Endothelial cell of umbilical vein (primary cell): ENCODE measurements at regions not wholly inside any gene's neighbourhood (a gene's known extent, or its start where the extent isn't known, plus 50 kb on each side); places are given as distances from the start of the nearest gene placed in this dataset.

Experiments used
- BruUV-seq: library from RNA; stranded (reverse); fragments of 400-500 nt; replicated peaks from 2 replicates; lab custom pipeline; 2021; lab: Mats Ljungman, UMichigan
- CTCF ChIA-PET: fragments of 300-600, 350-600 bp; sonication (Branson Sonifier 250); formaldehyde crosslinking; loops from one replicate; lab custom pipeline; 2021; ENCODE audit warnings: antibody characterized with exemption, inconsistent platforms; lab: Charles Lee
- POLR2A ChIA-PET: fragments of 300-600, 350-600 bp; sonication (Branson Sonifier 250); formaldehyde crosslinking; loops from one replicate; lab custom pipeline; 2021; ENCODE audit warnings: antibody characterized with exemption, inconsistent platforms; lab: Charles Lee
- DNase-seq: peaks from one replicate; pipeline ENCODE4 v3.0.0-alpha.2; 2011; ENCODE audit warnings: low read depth, low spot score
- FAIRE-seq: peaks from 2 replicates; lab custom pipeline; 2011; peaks lifted over from hg19 to GRCh38; lab: Jason Lieb, UNC
- H2AFZ ChIP-seq: 2 replicates; pipeline ENCODE4 v1.6.0; 2012; ENCODE audit warnings: low read depth, low read length, control low read depth, inconsistent platforms
- H3K27ac ChIP-seq: 2 replicates; pipeline ENCODE4 v1.5.1; 2011; ENCODE audit warnings: low read depth, mild to moderate bottlenecking, control low read depth, low read length, moderate library complexity; ENCODE audit not compliant: insufficient read depth
- H3K27me3 ChIP-seq, 2 experiments: 2 replicates each; pipeline versions ENCODE4 v1.6.0 to v1.6.1; 2011; ENCODE audit warnings: low read length in 2 of 2, mixed read lengths in 1 of 2; ENCODE audit not compliant: control insufficient read depth in 2 of 2, insufficient read depth in 2 of 2
- H3K36me3 ChIP-seq, 2 experiments: 2 replicates in 1 of 2; 3 replicates in 1 of 2; pipeline ENCODE4 v1.5.1; 2011; ENCODE audit warnings: low read length in 2 of 2, mild to moderate bottlenecking in 1 of 2, moderate library complexity in 1 of 2; ENCODE audit not compliant: control insufficient read depth in 2 of 2, insufficient read depth in 2 of 2; ENCODE audit errors: extremely low read depth in 1 of 2
- H3K4me1 ChIP-seq: 3 replicates; pipeline ENCODE4 v1.5.1; 2011; ENCODE audit warnings: mild to moderate bottlenecking, low read length; ENCODE audit not compliant: control insufficient read depth, insufficient read depth; ENCODE audit errors: extremely low read depth
- H3K4me2 ChIP-seq: 2 replicates; pipeline ENCODE4 v1.6.1; 2011; ENCODE audit warnings: low read length, control low read depth, mixed read lengths; ENCODE audit not compliant: insufficient read depth
- H3K4me3 ChIP-seq, 3 experiments: fragments of 200-600 bp in 1 of 3; sonication (generic), shearing (Covaris generic) in 1 of 3; replicated peaks in 1 of 3; 2 replicates each; pipeline ENCODE4 v1.5.1; 2011 to 2016; ENCODE audit warnings: control low read depth in 3 of 3, low read length in 3 of 3, mild to moderate bottlenecking in 2 of 3, inconsistent platforms in 1 of 3, low read depth in 1 of 3, moderate library complexity in 1 of 3; ENCODE audit not compliant: insufficient read depth in 1 of 3
- H3K79me2 ChIP-seq: 2 replicates; pipeline ENCODE4 v1.6.0; 2012; ENCODE audit warnings: low read length, inconsistent platforms; ENCODE audit not compliant: control insufficient read depth, insufficient read depth
- H3K9ac ChIP-seq: replicated peaks from 2 replicates; pipeline ENCODE3; 2011; ENCODE audit warnings: low read length, control low read depth; ENCODE audit not compliant: insufficient read depth; ENCODE audit errors: extremely low read depth
- H3K9me1 ChIP-seq: replicated peaks from 3 replicates; pipeline ENCODE4 v1.6.0; 2011; ENCODE audit warnings: mild to moderate bottlenecking, low read length; ENCODE audit not compliant: control insufficient read depth, insufficient read depth; ENCODE audit errors: extremely low read depth
- H3K9me3 ChIP-seq: replicated peaks from 2 replicates; pipeline ENCODE4 v1.5.1; 2012; ENCODE audit warnings: low read length, inconsistent platforms; ENCODE audit not compliant: control insufficient read depth, insufficient read depth
- H4K20me1 ChIP-seq: replicated peaks from 2 replicates; pipeline ENCODE3; 2011; ENCODE audit warnings: mild to moderate bottlenecking, low read length; ENCODE audit not compliant: control insufficient read depth, insufficient read depth; ENCODE audit errors: extremely low read depth
- CTCF ChIP-seq, 2 donors: IDR thresholded peaks; 1 replicate in 1 of 2; 2 replicates in 1 of 2; pipeline ENCODE4 v1.5.1; 2011; ENCODE audit warnings: low read length in 2 of 2, mild to moderate bottlenecking in 2 of 2, moderate library complexity in 2 of 2, control low read depth in 1 of 2, inconsistent platforms in 1 of 2, low read depth in 1 of 2; ENCODE audit not compliant: insufficient read depth in 1 of 2; ENCODE audit errors: extremely low read depth in 1 of 2
- EZH2 ChIP-seq: IDR thresholded peaks from 2 replicates; pipeline ENCODE4 v1.6.1; 2012; ENCODE audit warnings: borderline replicate concordance, low read depth, mild to moderate bottlenecking, moderate library complexity, low read length, inconsistent platforms; ENCODE audit not compliant: severe bottlenecking
- FOS ChIP-seq: IDR thresholded peaks from 2 replicates; pipeline ENCODE4 v1.6.1; 2011; ENCODE audit warnings: mild to moderate bottlenecking, low read length, moderate library complexity, borderline replicate concordance; ENCODE audit not compliant: insufficient read depth
- GATA2 ChIP-seq: IDR thresholded peaks from 2 replicates; pipeline ENCODE4 v1.7.0; 2011; ENCODE audit warnings: low read depth, mild to moderate bottlenecking, moderate library complexity, mixed read lengths, low read length; ENCODE audit not compliant: insufficient read length, insufficient read depth
- JUN ChIP-seq: IDR thresholded peaks from 2 replicates; pipeline ENCODE4 v1.6.1; 2011; ENCODE audit warnings: borderline replicate concordance, low read depth; ENCODE audit not compliant: insufficient read length, insufficient read depth
- MAX ChIP-seq: IDR thresholded peaks from 2 replicates; pipeline ENCODE4 v1.6.1; 2011; ENCODE audit not compliant: insufficient read depth, insufficient read length
- MYC ChIP-seq: IDR thresholded peaks from one replicate; pipeline ENCODE4 v1.6.1; 2011; ENCODE audit warnings: mild to moderate bottlenecking, low read depth, low read length
- POLR2A ChIP-seq: IDR thresholded peaks from 2 replicates; pipeline ENCODE4 v1.6.1; 2012; ENCODE audit warnings: low read depth, mild to moderate bottlenecking, control low read depth, low read length
- POLR2AphosphoS5 ChIP-seq: IDR thresholded peaks from 2 replicates; pipeline ENCODE4 v1.6.1; 2012; ENCODE audit warnings: low read depth, mild to moderate bottlenecking, control low read depth, low read length, moderate library complexity; ENCODE audit not compliant: insufficient read depth
- dilution Hi-C: fragments of 300-500 bp; cut with MboI; formaldehyde crosslinking; loops from one replicate; pipeline ENCODE4 v1.15.0; 2019; ENCODE audit warnings: low sequenced_read_pairs; ENCODE audit not compliant: extremely low pct_ligation_motif_present
- intact Hi-C: fragments of 100-400 bp; cut with micrococcal nuclease; formaldehyde crosslinking; loops from one replicate; pipeline ENCODE4 v1.10.0; 2022

GRCh38 chr5:23740029-23740428 is 232.6 kb downstream of the PRDM9 start:
- TF ChIP-seq GATA2 (no peak), POLR2A (no peak), POLR2AphosphoS5 (no peak), JUN (no peak), FOS (no peak), CTCF (IDR thresholded peaks at IDR 0.05; ENCODE audit: extremely low read depth in 1 of 2, insufficient read depth in 1 of 2, low read depth in 1 of 2, low read length in 2 of 2) (no peak), MYC (no peak), MAX (no peak), EZH2 (no peak)
- POLR2A ChIA-PET, result no interaction called here
- Histone ChIP-seq H3K9ac (no peak overlapping the region), H3K4me1 (no peaks in the 10 kb centered on the region), H3K4me2 (no peak overlapping the region), H3K9me3 (no peaks in the 10 kb centered on the region), H3K4me3 (no peak overlapping the region), H3K36me3 (no peaks in the 10 kb centered on the region), H3K27ac (no peak overlapping the region), H4K20me1 (no peaks in the 10 kb centered on the region), H2AFZ (no peak overlapping the region), H3K79me2 (no peaks in the 10 kb centered on the region), H3K27me3 (no peaks in the 10 kb centered on the region), H3K9me1 (no peaks in the 10 kb centered on the region)
- BruUV-seq, result no TSS peak
- DNase-seq (no peak), FAIRE-seq (no peak)
- intact Hi-C loops (no loop called here), dilution Hi-C loops (no loop called here)
- CTCF ChIA-PET, result no interaction called here
